T-cell (primary cell): ENCODE measurements at regions not wholly inside any gene's neighbourhood (a gene's known extent, or its start where the extent isn't known, plus 50 kb on each side); places are given as distances from the start of the nearest gene placed in this dataset.

Source experiments
- ATAC-seq, 4 experiments: fragments of 200-7000 bp in 3 of 4; fragments of 150-1000 bp in 1 of 4; cut with Tn5 transposase; replicated peaks in 1 of 4; 1 replicate in 3 of 4; 2 replicates in 1 of 4; pipeline ENCODE4 v1.10.0; 2021; ENCODE audit warnings: moderate library complexity in 3 of 4, mild to moderate bottlenecking in 2 of 4, moderate number of reproducible peaks in 1 of 4
- CTCF ChIA-PET, 2 donors: fragments of 300-600 bp; sonication (Branson Sonifier 250); formaldehyde crosslinking; loops; one replicate each; lab custom pipeline; 2022; ENCODE audit warnings: antibody characterized with exemption in 2 of 2; lab: Charles Lee
- POLR2A ChIA-PET, 2 donors: fragments of 300-600 bp; sonication (Branson Sonifier 250); formaldehyde crosslinking; loops; one replicate each; lab custom pipeline; 2022; ENCODE audit warnings: antibody characterized with exemption in 2 of 2; lab: Charles Lee
- DNase-seq, 35 experiments: peaks; one replicate each; pipeline versions ENCODE4 v3.0.0 to v3.0.0-alpha.2; 2013 to 2023
- H3K27ac ChIP-seq: one replicate; pipeline ENCODE4 v1.5.1; 2013; ENCODE audit warnings: low read length
- H3K27me3 ChIP-seq, 2 experiments: replicated peaks in 1 of 2; 1 replicate in 1 of 2; 2 replicates in 1 of 2; pipeline versions ENCODE4 v1.6.1 to v1.7.0; 2013; ENCODE audit warnings: low read length in 1 of 2, mixed read lengths in 1 of 2; ENCODE audit not compliant: control insufficient read depth in 2 of 2, insufficient read depth in 2 of 2; ENCODE audit errors: extremely low read depth in 1 of 2
- H3K36me3 ChIP-seq, 2 donors: 1 replicate in 1 of 2; 2 replicates in 1 of 2; pipeline versions ENCODE4 v1.6.1 to v1.7.0; 2013; ENCODE audit warnings: low read length in 1 of 2; ENCODE audit not compliant: control insufficient read depth in 2 of 2, insufficient read depth in 1 of 2; ENCODE audit errors: extremely low read depth in 1 of 2
- H3K4me1 ChIP-seq, 2 experiments: 1 replicate in 1 of 2; 2 replicates in 1 of 2; pipeline versions ENCODE4 v1.6.1 to v1.7.0; 2013; ENCODE audit warnings: low read length in 2 of 2, mixed read lengths in 1 of 2; ENCODE audit not compliant: insufficient read depth in 2 of 2, control insufficient read depth in 1 of 2; ENCODE audit errors: extremely low read depth in 1 of 2
- H3K4me3 ChIP-seq, 2 donors: 1 replicate in 1 of 2; 2 replicates in 1 of 2; pipeline versions ENCODE4 v1.5.1 to v1.7.0; 2013; ENCODE audit warnings: mild to moderate bottlenecking in 2 of 2, low read length in 1 of 2, moderate library complexity in 1 of 2; ENCODE audit not compliant: control insufficient read depth in 1 of 2; ENCODE audit errors: extremely low read depth in 1 of 2
- H3K9me3 ChIP-seq: 2 replicates; pipeline ENCODE4 v1.7.0; 2013
- H3K27ac Mint-ChIP-seq, 2 donors: one replicate each; pipeline ENCODE4 v1.8.0; 2020 to 2021; ENCODE audit warnings: mild to moderate bottlenecking in 2 of 2, mixed read lengths in 2 of 2
- H3K27me3 Mint-ChIP-seq, 2 donors: one replicate each; pipeline ENCODE4 v1.8.0; 2021 to 2022; ENCODE audit warnings: mixed read lengths in 2 of 2
- H3K36me3 Mint-ChIP-seq: one replicate; pipeline ENCODE4 v1.8.0; 2021; ENCODE audit warnings: mixed read lengths
- H3K4me1 Mint-ChIP-seq, 3 donors: one replicate each; pipeline ENCODE4 v1.8.0; 2020 to 2022; ENCODE audit warnings: mixed read lengths in 3 of 3, mild to moderate bottlenecking in 1 of 3
- H3K4me3 Mint-ChIP-seq, 3 donors: one replicate each; pipeline ENCODE4 v1.8.0; 2020 to 2022; ENCODE audit warnings: mild to moderate bottlenecking in 3 of 3, mixed read lengths in 3 of 3, moderate library complexity in 3 of 3
- H3K9me3 Mint-ChIP-seq, 3 donors: one replicate each; pipeline ENCODE4 v1.8.0; 2020 to 2022; ENCODE audit warnings: mixed read lengths in 3 of 3
- WGBS: methylation state at CpG from one replicate; pipeline ENCODE4 v1.1.5; 2013; ENCODE audit warnings: missing lambda C conversion rate; ENCODE audit not compliant: insufficient coverage; 5-methylcytosine and 5-hydroxymethylcytosine counted together

- no peak overlapping the region for H3K27ac ChIP-seq
Observed at GRCh38 chr11:92770981-92771380, 198.5 kb upstream of the MTNR1B start.

GRCh38 chr11:92771701-92772100, 197.8 kb upstream of the MTNR1B start:
- no CpG with 5 or more reads among the region's 3 CpGs for WGBS
- peaks cover 0 to 3% of the 10 kb centered on the region in 2 experiments for H3K27me3 ChIP-seq
- no peaks in the 10 kb centered on the region for H3K9me3 ChIP-seq
- Mint-ChIP-seq H3K4me1 (peaks cover under 1 to 7% (median 1%) of the 10 kb centered on the region in 3 donors), H3K9me3 (peaks cover 0 to 7% (median 0%) of the 10 kb centered on the region in 3 donors), H3K36me3 (no peaks in the 10 kb centered on the region), H3K27ac (no peak overlapping the region), H3K4me3 (no peak overlapping the region), H3K27me3 (peaks cover 10 to 20% of the 10 kb centered on the region in 2 donors)
- H3K36me3 ChIP-seq: no peaks in the 10 kb centered on the region
- H3K4me3 ChIP-seq: no peak overlapping the region
- ChIA-PET CTCF (no interaction called here), POLR2A (no interaction called here)
- no peaks in the 10 kb centered on the region for H3K4me1 ChIP-seq
- ATAC-seq: no peak
- no peak overlapping the region for H3K27ac ChIP-seq
- no peak for DNase-seq

More at GRCh38 chr11:92770981-92771380, 198.5 kb upstream of the MTNR1B start:
- H3K27ac Mint-ChIP-seq: no peak overlapping the region
- H3K27me3 Mint-ChIP-seq: peaks cover 11 to 20% of the 10 kb centered on the region in 2 donors
- H3K36me3 Mint-ChIP-seq: no peaks in the 10 kb centered on the region
- H3K9me3 Mint-ChIP-seq: peaks cover 0 to 7% (median 0%) of the 10 kb centered on the region in 3 donors
- Histone ChIP-seq H3K9me3 (no peaks in the 10 kb centered on the region), H3K27me3 (peaks cover 0 to 6% of the 10 kb centered on the region in 2 experiments), H3K36me3 (no peaks in the 10 kb centered on the region), H3K4me3 (no peak overlapping the region), H3K4me1 (no peaks in the 10 kb centered on the region)
- CTCF ChIA-PET: no interaction called here
- H3K4me1 Mint-ChIP-seq: peaks cover 4 to 10% (median 6%) of the 10 kb centered on the region in 3 donors
- ATAC-seq: no peak
- DNase-seq: no peak
- H3K4me3 Mint-ChIP-seq: no peak overlapping the region
- WGBS: 7% methylated on average over 6 of the region's 9 CpGs
- POLR2A ChIA-PET: no interaction called here

GRCh38 chr11:92775003-92775676, 194.3 kb upstream of the MTNR1B start:
- CTCF ChIA-PET: no interaction called here
- no peaks in the 10 kb centered on the region for H3K27me3 ChIP-seq
- 50% methylated on average over 1 of the region's 2 CpGs for WGBS
- Mint-ChIP-seq H3K36me3 (no peaks in the 10 kb centered on the region), H3K27ac (no peak overlapping the region), H3K4me3 (no peak overlapping the region), H3K27me3 (peaks cover 4 to 7% of the 10 kb centered on the region in 2 donors), H3K9me3 (no peaks in the 10 kb centered on the region), H3K4me1 (no peaks in the 10 kb centered on the region)
- H3K27ac ChIP-seq: no peak overlapping the region
- no peak overlapping the region for H3K4me3 ChIP-seq
- H3K9me3 ChIP-seq: no peaks in the 10 kb centered on the region
- H3K36me3 ChIP-seq: no peaks in the 10 kb centered on the region
- POLR2A ChIA-PET: no interaction called here
- DNase-seq (no peak), ATAC-seq (no peak)
- H3K4me1 ChIP-seq: no peaks in the 10 kb centered on the region

DNA sequence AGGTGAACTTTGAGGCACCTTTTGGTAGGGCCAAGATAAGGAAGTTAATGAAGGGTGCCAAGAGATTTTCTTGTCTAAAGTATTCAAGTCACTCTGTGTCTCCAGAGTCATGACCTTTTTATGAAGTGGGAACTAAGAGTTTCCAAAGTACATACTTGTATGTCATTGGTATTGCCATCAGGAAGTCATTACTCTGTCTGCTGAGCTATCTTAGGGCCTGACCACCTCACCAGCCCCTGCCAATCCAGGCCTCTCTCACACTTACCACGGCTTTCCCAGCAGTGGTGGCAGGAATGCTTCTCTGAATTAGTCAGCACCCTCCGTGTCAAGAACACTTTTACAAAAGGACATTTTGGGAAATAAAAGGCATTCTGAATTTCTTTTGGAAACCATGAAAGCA, 192.8 kb upstream of the MTNR1B start:
- Mint-ChIP-seq H3K4me1 (no peaks in the 10 kb centered on the region), H3K4me3 (no peak overlapping the region), H3K9me3 (no peaks in the 10 kb centered on the region), H3K27me3 (no peaks in the 10 kb centered on the region), H3K36me3 (no peaks in the 10 kb centered on the region), H3K27ac (no peak overlapping the region)
- no peak overlapping the region for H3K4me3 ChIP-seq
- DNase-seq: no peak
- ChIA-PET POLR2A (no interaction called here), CTCF (no interaction called here)
- no peaks in the 10 kb centered on the region for H3K27me3 ChIP-seq
- ATAC-seq: no peak
- no peaks in the 10 kb centered on the region for H3K4me1 ChIP-seq
- no peak overlapping the region for H3K27ac ChIP-seq
- WGBS: 53% methylated on average over 2 of the region's 2 CpGs
- H3K9me3 ChIP-seq: no peaks in the 10 kb centered on the region
- H3K36me3 ChIP-seq: no peaks in the 10 kb centered on the region

GRCh38 chr11:92779746-92780145, 189.7 kb upstream of the MTNR1B start:
- H3K9me3 ChIP-seq: no peaks in the 10 kb centered on the region
- Mint-ChIP-seq H3K4me3 (no peak overlapping the region), H3K27ac (no peak overlapping the region), H3K27me3 (peaks cover 0 to 2% of the 10 kb centered on the region in 2 donors), H3K4me1 (no peaks in the 10 kb centered on the region), H3K9me3 (no peaks in the 10 kb centered on the region), H3K36me3 (no peaks in the 10 kb centered on the region)
- ChIA-PET POLR2A (interaction anchor here in 1 of 2 donors (0.7 kb wide), 1 partner anchor 476 kb away, joined by 6 read pairs; no protein-coding TSS in a partner anchor), CTCF (no interaction called here)
- H3K27me3 ChIP-seq: peaks cover 0 to 2% of the 10 kb centered on the region in 2 experiments
- H3K4me1 ChIP-seq: no peaks in the 10 kb centered on the region
- 92% methylated on average over 2 of the region's 5 CpGs for WGBS
- H3K36me3 ChIP-seq: no peaks in the 10 kb centered on the region
- no peak for ATAC-seq
- DNase-seq: no peak
- no peak overlapping the region for H3K4me3 ChIP-seq
- no peak overlapping the region for H3K27ac ChIP-seq

DNA sequence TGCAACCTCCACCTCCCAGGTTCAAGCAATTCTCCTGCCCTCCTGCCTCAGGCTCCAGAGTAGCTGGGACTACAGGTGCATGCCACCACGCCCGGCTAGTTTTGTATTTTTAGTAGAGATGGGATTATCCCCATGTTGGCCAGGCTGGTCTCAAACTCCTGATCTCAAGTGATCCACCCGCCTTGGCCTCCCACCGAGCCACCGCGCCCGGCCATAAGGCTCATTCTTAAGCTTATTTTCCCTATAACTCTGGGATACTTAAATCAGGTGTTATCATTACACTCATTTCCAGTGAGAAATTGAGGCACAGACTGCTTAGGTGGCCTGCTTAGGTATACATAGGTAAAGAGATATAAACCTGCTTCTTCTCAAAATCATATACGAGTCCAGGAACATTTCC, 188.3 kb upstream of the MTNR1B start:
- H3K27ac ChIP-seq: no peak overlapping the region
- DNase-seq: no peak
- WGBS: no CpG with 5 or more reads among the region's 8 CpGs
- no peaks in the 10 kb centered on the region for H3K36me3 Mint-ChIP-seq
- no peaks in the 10 kb centered on the region for H3K9me3 Mint-ChIP-seq
- ATAC-seq: no peak
- H3K27ac Mint-ChIP-seq: no peak overlapping the region
- H3K4me3 ChIP-seq: no peak overlapping the region
- H3K9me3 ChIP-seq: no peaks in the 10 kb centered on the region
- no peak overlapping the region for H3K4me3 Mint-ChIP-seq
- CTCF ChIA-PET: no interaction called here
- peaks cover 0 to 2% of the 10 kb centered on the region in 2 experiments for H3K27me3 ChIP-seq
- POLR2A ChIA-PET: no interaction called here
- H3K27me3 Mint-ChIP-seq: peaks cover 0 to 2% of the 10 kb centered on the region in 2 donors
- H3K4me1 ChIP-seq: no peaks in the 10 kb centered on the region
- no peaks in the 10 kb centered on the region for H3K4me1 Mint-ChIP-seq
- no peaks in the 10 kb centered on the region for H3K36me3 ChIP-seq
